DOHH2 (cell line): ENCODE measurements at regions not wholly inside any gene's neighbourhood (a gene's known extent, or its start where the extent isn't known, plus 50 kb on each side); places are given as distances from the start of the nearest gene placed in this dataset.

ENCODE experiments used
- CTCF ChIP-seq: fragments of 200-600 bp; sonication (generic); IDR thresholded peaks from one replicate; pipeline ENCODE4 v1.5.1; 2014; ENCODE audit warnings: antibody characterized with exemption, mild to moderate bottlenecking, low read depth, low read length; ENCODE audit not compliant: poor library complexity, severe bottlenecking
- EZH2phosphoT487 ChIP-seq: fragments of 200-600 bp; sonication (generic); IDR thresholded peaks from 2 replicates; pipeline ENCODE4 v1.6.1; 2017; ENCODE audit warnings: borderline replicate concordance, mild to moderate bottlenecking, antibody characterized with exemption, low read length, moderate library complexity, mixed read lengths

- TF ChIP-seq CTCF (no peak), EZH2phosphoT487 (no peak)
Measured at GRCh38 chr15:31214864-31215489, 111.7 kb upstream of the KLF13 start.
